HUDEP-2 (cell line): ENCODE measurements at regions not wholly inside any gene's neighbourhood (a gene's known extent, or its start where the extent isn't known, plus 50 kb on each side); places are given as distances from the start of the nearest gene placed in this dataset.

Experiments used
- DNase-seq, 76 experiments: peaks; one replicate each; lab custom pipeline; 2025; ENCODE audit not compliant: unreplicated experiment in 76 of 76; lab: John Stamatoyannopoulos, UW

- no peak for DNase-seq
Measured at GRCh38 chr10:94043431-94043990, 49.8 kb downstream of the PLCE1 start.

- DNase-seq: no peak
Measured at GRCh38 chr10:94046098-94046497, 52.4 kb downstream of the PLCE1 start.

GRCh38 chr10:94047293-94047692, 53.6 kb downstream of the PLCE1 start:
- DNase-seq: no peak

DNA sequence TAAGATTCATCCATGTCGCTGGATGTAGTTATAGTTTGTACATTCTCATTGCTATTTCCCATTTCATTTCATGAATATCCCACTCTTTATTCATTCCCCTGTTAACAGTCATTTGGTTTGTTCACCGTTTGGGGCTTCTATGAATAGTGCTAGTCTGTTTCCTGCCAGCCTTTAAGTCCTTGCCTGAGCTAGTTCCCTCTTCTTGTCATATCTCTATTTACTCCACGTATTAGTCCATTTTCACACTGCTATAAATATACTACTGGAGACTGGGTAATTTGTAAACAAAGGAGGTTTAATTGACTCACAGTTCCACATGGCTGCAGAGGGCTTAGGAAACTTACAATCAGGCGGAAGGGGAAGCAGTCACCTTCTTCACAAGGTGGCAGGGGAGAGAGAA, 56.2 kb downstream of the PLCE1 start:
- no peak for DNase-seq

- DNase-seq: no peak
Measured at GRCh38 chr10:94052281-94052680, 58.5 kb downstream of the PLCE1 start.

DNA sequence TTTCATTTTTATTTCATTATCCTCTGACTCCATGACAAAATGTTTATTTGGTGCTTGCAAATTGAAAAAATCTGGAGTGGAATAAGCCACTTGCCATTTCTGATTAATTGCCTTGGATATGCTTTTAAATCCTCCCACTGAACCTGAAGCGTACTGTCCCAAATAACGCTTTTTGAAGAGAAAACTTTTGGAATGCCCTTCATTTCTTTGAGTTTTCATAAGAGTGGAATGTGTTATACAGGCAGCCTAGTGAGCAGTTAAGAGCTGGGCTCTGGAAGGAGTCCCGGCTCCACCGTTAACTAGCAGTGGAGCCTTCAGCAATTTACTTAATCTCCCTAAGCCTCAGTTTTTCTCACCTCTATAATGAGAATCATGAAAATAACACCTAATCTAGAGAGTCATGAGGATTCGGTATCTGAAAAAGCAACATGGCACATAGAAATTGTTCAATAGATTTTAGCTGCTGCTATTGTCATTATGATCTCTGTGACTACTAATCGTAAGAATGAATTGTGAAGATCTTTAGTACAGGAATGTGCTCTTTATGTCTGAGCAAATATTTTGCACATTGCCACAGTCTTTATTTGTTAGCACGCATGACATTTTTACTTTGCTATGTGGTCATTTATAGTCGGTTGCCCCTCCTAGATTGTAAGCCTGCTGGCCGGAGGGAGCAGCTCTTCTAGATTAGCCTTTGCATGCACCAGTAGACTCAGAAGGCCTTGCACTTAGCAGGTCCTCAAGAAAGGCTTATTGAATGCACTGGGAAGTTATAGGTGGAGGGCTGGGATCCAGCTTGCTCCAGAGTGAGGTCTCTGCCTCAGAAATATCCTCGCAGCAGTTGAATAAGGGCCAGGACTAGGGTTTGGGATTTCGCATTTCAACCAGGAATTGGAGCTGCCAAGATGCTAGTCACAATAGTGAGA, 59.4 kb downstream of the PLCE1 start:
- DNase-seq: no peak

DNA sequence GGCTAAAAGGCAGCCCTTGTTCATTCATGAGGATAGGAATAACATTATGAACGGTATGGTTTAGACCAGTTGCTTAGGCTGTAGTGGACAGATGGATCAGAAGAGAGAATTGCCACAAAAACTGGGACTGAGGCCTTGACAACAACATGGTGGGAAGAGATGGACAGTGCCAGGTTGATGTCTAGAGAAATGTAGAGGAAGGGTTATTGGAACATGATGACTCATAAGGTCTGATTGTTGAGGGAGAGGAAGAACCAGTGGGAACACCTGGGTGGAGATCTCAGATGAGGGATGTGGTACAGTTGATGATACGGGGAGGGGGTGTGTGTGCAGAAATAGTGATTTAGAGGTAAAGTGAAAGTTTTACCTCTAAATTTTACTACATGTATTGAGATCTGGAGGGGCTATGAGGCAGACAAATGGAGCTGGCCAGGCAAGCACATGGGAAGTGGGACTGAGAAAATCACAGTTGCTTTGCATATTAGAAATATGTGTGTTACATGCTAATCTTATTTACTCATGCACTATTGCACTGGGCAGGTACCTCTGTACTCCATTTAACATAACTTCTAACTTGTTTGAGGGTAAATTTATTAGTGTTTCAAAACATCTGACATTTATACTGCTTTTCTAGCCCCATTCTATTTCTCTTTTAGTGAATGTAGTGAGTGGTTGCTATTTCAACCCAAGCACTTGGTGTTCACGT, 65.6 kb downstream of the PLCE1 start:
- no peak for DNase-seq

- DNase-seq: no peak
Measured at GRCh38 chr10:94061026-94061425, 67.3 kb downstream of the PLCE1 start.

GRCh38 chr10:94062611-94063010, 68.9 kb downstream of the PLCE1 start:
- no peak for DNase-seq

GRCh38 chr10:94065362-94065761, 71.6 kb downstream of the PLCE1 start:
- no peak for DNase-seq

GRCh38 chr10:94065787-94066186, 72.1 kb downstream of the PLCE1 start:
- no peak for DNase-seq

DNA sequence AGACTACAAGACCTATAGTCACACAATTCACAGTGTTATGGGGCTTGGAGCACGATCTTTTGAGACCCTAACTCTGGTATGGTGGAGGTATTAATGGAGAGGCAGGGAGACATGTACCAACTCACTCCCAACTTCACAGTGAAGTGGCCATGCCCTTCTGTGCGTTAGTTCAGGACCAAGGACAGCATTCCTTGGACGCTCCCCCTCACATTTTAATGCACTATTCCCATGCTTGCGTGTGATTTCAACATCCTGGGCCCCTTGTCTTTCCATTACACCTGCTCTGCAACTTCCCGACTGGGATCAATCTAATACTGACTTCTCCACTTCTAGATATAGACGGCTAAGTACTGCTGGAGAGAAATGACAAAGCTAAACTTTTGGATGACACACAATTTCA, 72.7 kb downstream of the PLCE1 start:
- DNase-seq: peak in 6 of 76 experiments; percentile 1 to 13 (median 4)

- peak in 2 of 76 experiments; percentile 2 to 5 for DNase-seq
Measured at GRCh38 chr10:94069884-94070283, 76.2 kb downstream of the PLCE1 start.

DNA sequence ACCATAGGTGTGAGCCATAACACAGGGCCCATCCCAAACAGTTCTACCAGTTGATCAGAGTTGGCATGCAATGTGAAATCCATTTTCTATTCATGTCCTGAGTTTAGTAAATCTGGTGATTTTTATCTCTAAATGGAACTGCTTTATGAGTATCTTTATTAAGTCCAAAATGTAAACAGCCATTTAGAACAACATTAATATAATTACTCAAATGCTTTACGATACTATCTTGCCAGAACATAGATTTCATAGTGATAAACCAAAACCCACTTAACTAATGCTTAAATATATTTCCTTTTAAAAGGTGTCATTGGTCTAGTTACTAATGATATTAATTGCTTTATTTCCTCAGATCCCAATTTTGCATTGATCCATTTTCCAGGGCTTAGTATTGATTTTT, 80.7 kb downstream of the PLCE1 start:
- DNase-seq: no peak

- DNase-seq: no peak
Measured at GRCh38 chr10:94075506-94075905, 81.8 kb downstream of the PLCE1 start.

DNA sequence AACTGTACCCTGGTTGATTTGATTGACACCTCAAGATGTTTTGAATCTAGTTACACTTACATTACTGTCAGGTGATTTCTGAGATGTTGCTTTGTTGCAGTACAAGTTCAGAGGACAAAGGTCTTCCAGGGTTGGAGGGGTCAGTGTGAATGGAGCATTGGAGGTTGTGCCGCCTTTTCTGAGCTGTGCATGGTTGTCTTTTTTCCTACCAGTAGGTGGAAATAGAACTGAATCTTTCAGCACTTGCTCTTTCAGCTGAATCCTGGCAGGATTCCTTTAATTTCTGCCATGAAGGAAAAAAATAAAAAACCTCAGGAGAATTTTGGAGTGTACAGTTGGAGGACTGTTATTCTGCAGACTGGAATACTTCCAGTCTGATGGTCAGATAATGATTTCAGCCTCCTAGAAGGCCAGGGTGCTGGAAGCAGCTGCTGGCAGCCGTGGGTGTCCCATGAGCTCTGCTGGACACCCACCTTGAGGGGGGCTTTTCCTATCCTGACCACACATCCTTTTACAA, 82.7 kb downstream of the PLCE1 start:
- no peak for DNase-seq

DNA sequence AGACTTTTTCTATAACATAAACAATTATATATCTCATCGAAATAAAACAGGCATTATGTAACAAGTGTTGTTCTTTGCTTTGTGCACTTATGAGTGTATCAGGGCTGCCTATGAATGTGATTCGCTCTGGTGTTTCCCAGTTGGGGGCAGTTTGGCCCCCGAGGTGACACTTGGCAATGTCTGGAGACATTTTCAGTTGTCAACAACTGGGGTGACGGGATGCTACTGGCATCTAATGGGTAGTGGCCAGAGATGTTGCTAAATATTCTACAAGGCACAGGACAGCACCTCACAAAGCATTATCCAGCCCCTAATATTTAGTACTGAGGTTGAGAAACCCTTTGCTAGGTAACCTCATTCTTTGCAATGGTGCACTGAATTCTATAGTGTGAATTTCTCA, 83.3 kb downstream of the PLCE1 start:
- DNase-seq: no peak

- no peak for DNase-seq
Measured at GRCh38 chr10:94080108-94080507, 86.4 kb downstream of the PLCE1 start.

GRCh38 chr10:94083662-94084265, 90.0 kb downstream of the PLCE1 start:
- no peak for DNase-seq

- no peak for DNase-seq
Measured at GRCh38 chr10:94084344-94084743, 90.6 kb downstream of the PLCE1 start.

- no peak for DNase-seq
Measured at GRCh38 chr10:94085288-94085687, 91.6 kb downstream of the PLCE1 start.
